Peyer's patch (tissue), 4 donors: ENCODE measurements at regions not wholly inside any gene's neighbourhood (a gene's known extent, or its start where the extent isn't known, plus 50 kb on each side); places are given as distances from the start of the nearest gene placed in this dataset.

Experiments
- POLR2A ChIP-seq, 2 donors: fragments of 450-650 bp; IDR thresholded peaks; one replicate each; pipeline ENCODE4 v1.5.1; 2017; ENCODE audit warnings: antibody characterized with exemption in 2 of 2, mild to moderate bottlenecking in 2 of 2, moderate library complexity in 2 of 2
- TF ChIP-seq, protein P1 (sequence below), 6 experiments: fragments of 450-650 bp in 4 of 6; fragments of 200-600 bp in 2 of 6; sonication (generic) in 1 of 6; IDR thresholded peaks; one replicate each; pipeline ENCODE4 v1.5.1; 2017 to 2019; ENCODE audit warnings: antibody characterized with exemption in 6 of 6, mild to moderate bottlenecking in 3 of 6, moderate library complexity in 1 of 6

GRCh38 chr5:57745029-57745428 lies 262.4 kb upstream of the ACTBL2 start:
- TF ChIP-seq, protein P1, sequence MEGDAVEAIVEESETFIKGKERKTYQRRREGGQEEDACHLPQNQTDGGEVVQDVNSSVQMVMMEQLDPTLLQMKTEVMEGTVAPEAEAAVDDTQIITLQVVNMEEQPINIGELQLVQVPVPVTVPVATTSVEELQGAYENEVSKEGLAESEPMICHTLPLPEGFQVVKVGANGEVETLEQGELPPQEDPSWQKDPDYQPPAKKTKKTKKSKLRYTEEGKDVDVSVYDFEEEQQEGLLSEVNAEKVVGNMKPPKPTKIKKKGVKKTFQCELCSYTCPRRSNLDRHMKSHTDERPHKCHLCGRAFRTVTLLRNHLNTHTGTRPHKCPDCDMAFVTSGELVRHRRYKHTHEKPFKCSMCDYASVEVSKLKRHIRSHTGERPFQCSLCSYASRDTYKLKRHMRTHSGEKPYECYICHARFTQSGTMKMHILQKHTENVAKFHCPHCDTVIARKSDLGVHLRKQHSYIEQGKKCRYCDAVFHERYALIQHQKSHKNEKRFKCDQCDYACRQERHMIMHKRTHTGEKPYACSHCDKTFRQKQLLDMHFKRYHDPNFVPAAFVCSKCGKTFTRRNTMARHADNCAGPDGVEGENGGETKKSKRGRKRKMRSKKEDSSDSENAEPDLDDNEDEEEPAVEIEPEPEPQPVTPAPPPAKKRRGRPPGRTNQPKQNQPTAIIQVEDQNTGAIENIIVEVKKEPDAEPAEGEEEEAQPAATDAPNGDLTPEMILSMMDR (IDR thresholded peaks at IDR 0.05), result no peak
- TF ChIP-seq POLR2A (IDR thresholded peaks at IDR 0.05), result no peak
